GM12891 (cell line): ENCODE measurements at regions not wholly inside any gene's neighbourhood (a gene's known extent, or its start where the extent isn't known, plus 50 kb on each side); places are given as distances from the start of the nearest gene placed in this dataset.

Experiments
- POLR2A ChIP-seq: IDR thresholded peaks from 2 replicates; pipeline ENCODE4 v1.6.1; 2011; ENCODE audit warnings: low read depth, low read length, control low read depth
- POLR2AphosphoS5 ChIP-seq: IDR thresholded peaks from 2 replicates; pipeline ENCODE4 v1.6.1; 2011; ENCODE audit warnings: low read depth, low read length, control low read depth
- POU2F2 ChIP-seq: IDR thresholded peaks from 2 replicates; pipeline ENCODE4 v1.6.1; 2011; ENCODE audit warnings: low read depth, mild to moderate bottlenecking, control low read depth, low read length, moderate library complexity
- TAF1 ChIP-seq: IDR thresholded peaks from 2 replicates; pipeline ENCODE4 v1.6.1; 2011; ENCODE audit warnings: low read depth, low read length, control low read depth

GRCh38 chr15:57862761-57863160, 156.2 kb downstream of the POLR2M start:
- TF ChIP-seq POU2F2 (no peak), POLR2AphosphoS5 (no peak), POLR2A (no peak), TAF1 (no peak)
